Liver (tissue), 3 donors: ENCODE measurements at regions not wholly inside any gene's neighbourhood (a gene's known extent, or its start where the extent isn't known, plus 50 kb on each side); places are given as distances from the start of the nearest gene placed in this dataset.
A peak's percentile ranks its signal among the peaks of the same experiment; 100 is the strongest.

Experiments
- CTCF ChIP-seq: fragments of 150-350 bp; IDR thresholded peaks from 2 replicates; pipeline ENCODE4 v1.5.1; 2017; ENCODE audit warnings: improper control_type of control experiment, low read depth, low read length; ENCODE audit not compliant: missing input control
- RAD21 ChIP-seq, 2 donors: IDR thresholded peaks; 2 replicates each; pipeline ENCODE4 v1.6.1; 2016; ENCODE audit warnings: antibody characterized with exemption in 2 of 2, mild to moderate bottlenecking in 2 of 2
- donor health status: healthy.
- donor health status: healthy.

GRCh38 chr1:163561580-163562295 lies 240.0 kb downstream of the NUF2 start:
- TF ChIP-seq CTCF (peak; percentile 36), RAD21 (IDR thresholded peaks at IDR 0.05) (peak; percentile 74 to 86)
